IMR-90 (cell line): ENCODE measurements at regions not wholly inside any gene's neighbourhood (a gene's known extent, or its start where the extent isn't known, plus 50 kb on each side); places are given as distances from the start of the nearest gene placed in this dataset.

Experiments
- ATAC-seq: fragments of 200-7000 bp; cut with Tn5 transposase; 2 replicates; pipeline ENCODE4 v1.9.1; 2020; ENCODE audit warnings: low read depth, mild to moderate bottlenecking, moderate library complexity
- BruUV-seq: library from RNA; stranded (reverse); fragments of 400-500 nt; replicated peaks from 2 replicates; lab custom pipeline; 2021; lab: Mats Ljungman, UMichigan
- CTCF ChIA-PET: fragments of 300-600 bp; formaldehyde crosslinking; extraction: SDS; loops from one replicate; lab custom pipeline; 2021; ENCODE audit warnings: antibody characterized with exemption; lab: Yijun Ruan, JAX
- POLR2A ChIA-PET: fragments of 300-600 bp; sonication (Branson Sonifier 250); formaldehyde crosslinking; loops from one replicate; lab custom pipeline; 2022; ENCODE audit warnings: antibody characterized with exemption; ENCODE audit not compliant: unreplicated experiment; lab: Charles Lee
- DNase-seq: peaks from one replicate; pipeline ENCODE4 v3.0.0; 2013
- H2AFZ ChIP-seq: replicated peaks from 2 replicates; pipeline ENCODE3; 2013; ENCODE audit warnings: low read length, mild to moderate bottlenecking; ENCODE audit not compliant: poor library complexity
- H2AK5ac ChIP-seq: 2 replicates; pipeline ENCODE4 v1.6.1; 2013; ENCODE audit warnings: low read depth, low read length, inconsistent platforms
- H2AK9ac ChIP-seq: replicated peaks from 2 replicates; pipeline ENCODE3; 2013; ENCODE audit warnings: mild to moderate bottlenecking, low read depth, low read length, moderate library complexity; ENCODE audit not compliant: poor library complexity
- H2BK120ac ChIP-seq: 2 replicates; pipeline ENCODE4 v1.6.1; 2013; ENCODE audit warnings: low read depth, low read length, inconsistent platforms
- H2BK15ac ChIP-seq: 3 replicates; pipeline ENCODE4 v1.6.1; 2013; ENCODE audit warnings: low read depth, low read length, inconsistent platforms
- H2BK20ac ChIP-seq: 2 replicates; pipeline ENCODE4 v1.6.1; 2013; ENCODE audit warnings: low read depth, mild to moderate bottlenecking, inconsistent platforms, low read length, moderate library complexity
- H2BK5ac ChIP-seq: 2 replicates; pipeline ENCODE4 v1.6.1; 2013; ENCODE audit warnings: mild to moderate bottlenecking, low read depth, low read length, inconsistent platforms; ENCODE audit not compliant: poor library complexity, severe bottlenecking
- H3K14ac ChIP-seq: replicated peaks from 2 replicates; pipeline ENCODE4 v1.6.1; 2013; ENCODE audit warnings: low read depth, low read length, inconsistent platforms
- H3K18ac ChIP-seq: 2 replicates; pipeline ENCODE4 v1.6.1; 2013; ENCODE audit warnings: low read depth, low read length, control low read depth
- H3K23ac ChIP-seq: 2 replicates; pipeline ENCODE4 v1.6.1; 2013; ENCODE audit warnings: low read depth, low read length, inconsistent platforms
- H3K27ac ChIP-seq: 2 replicates; pipeline ENCODE4 v1.5.1; 2013; ENCODE audit warnings: mild to moderate bottlenecking, control low read depth, low read length; ENCODE audit not compliant: insufficient read depth
- H3K27me3 ChIP-seq: 2 replicates; pipeline ENCODE4 v1.6.1; 2013; ENCODE audit warnings: low read length; ENCODE audit not compliant: control insufficient read depth, insufficient read depth
- H3K36me3 ChIP-seq: 2 replicates; pipeline ENCODE4 v1.6.1; 2013; ENCODE audit warnings: low read length, mixed read lengths; ENCODE audit not compliant: control insufficient read depth, insufficient read depth
- H3K4ac ChIP-seq: 2 replicates; pipeline ENCODE4 v1.6.1; 2013; ENCODE audit warnings: low read depth, low read length, inconsistent platforms
- H3K4me1 ChIP-seq: 2 replicates; pipeline ENCODE4 v1.6.1; 2013; ENCODE audit warnings: low read length, mixed read lengths; ENCODE audit not compliant: control insufficient read depth, insufficient read depth
- H3K4me2 ChIP-seq: 2 replicates; pipeline ENCODE4 v1.6.1; 2013; ENCODE audit warnings: low read depth, mild to moderate bottlenecking, control low read depth, low read length, moderate library complexity
- H3K4me3 ChIP-seq: 2 replicates; pipeline ENCODE4 v1.5.1; 2013; ENCODE audit warnings: low read depth, mild to moderate bottlenecking, control low read depth, low read length, moderate library complexity; ENCODE audit not compliant: insufficient read depth
- H3K56ac ChIP-seq: 2 replicates; pipeline ENCODE4 v1.6.1; 2013; ENCODE audit warnings: low read length, inconsistent platforms; ENCODE audit not compliant: insufficient read depth; ENCODE audit errors: extremely low read depth
- H3K79me1 ChIP-seq, 2 experiments: 2 replicates each; pipeline ENCODE4 v1.6.1; 2013; ENCODE audit warnings: low read length in 2 of 2, inconsistent platforms in 1 of 2, low read depth in 1 of 2
- H3K9ac ChIP-seq: 2 replicates; pipeline ENCODE4 v1.6.1; 2013; ENCODE audit warnings: low read depth, low read length, control low read depth
- H3K9me1 ChIP-seq: 2 replicates; pipeline ENCODE4 v1.6.1; 2013; ENCODE audit warnings: low read length, inconsistent platforms; ENCODE audit not compliant: insufficient read depth
- H3K9me3 ChIP-seq: 2 replicates; pipeline ENCODE4 v1.6.1; 2013; ENCODE audit warnings: low read length; ENCODE audit not compliant: control insufficient read depth, insufficient read depth
- H4K20me1 ChIP-seq: 2 replicates; pipeline ENCODE4 v1.6.1; 2013; ENCODE audit warnings: low read length, inconsistent platforms; ENCODE audit not compliant: insufficient read depth
- H4K5ac ChIP-seq: 2 replicates; pipeline ENCODE4 v1.6.1; 2013; ENCODE audit warnings: mild to moderate bottlenecking, low read depth, low read length, control low read depth
- H4K8ac ChIP-seq, 2 experiments: 2 replicates each; pipeline ENCODE4 v1.6.1; 2013; ENCODE audit warnings: low read depth in 2 of 2, low read length in 2 of 2, control low read depth in 1 of 2, inconsistent platforms in 1 of 2
- H4K91ac ChIP-seq: 2 replicates; pipeline ENCODE4 v1.6.1; 2013; ENCODE audit warnings: low read depth, low read length, inconsistent platforms; ENCODE audit not compliant: insufficient read depth
- BHLHE40 ChIP-seq: fragments of 150-350 bp; IDR thresholded peaks from 2 replicates; pipeline ENCODE4 v1.6.1; 2016; ENCODE audit warnings: mild to moderate bottlenecking, low read depth, low read length
- CEBPB ChIP-seq: IDR thresholded peaks from 2 replicates; pipeline ENCODE4 v1.6.1; 2012; ENCODE audit warnings: low read depth, low read length, improper control_type of control experiment
- CHD1 ChIP-seq: IDR thresholded peaks from 2 replicates; pipeline ENCODE4 v1.6.1; 2012; ENCODE audit warnings: low read depth, low read length, improper control_type of control experiment
- FOS ChIP-seq: fragments of 150-350 bp; IDR thresholded peaks from 2 replicates; pipeline ENCODE4 v1.6.1; 2016; ENCODE audit warnings: low read depth, low read length
- MAFK ChIP-seq: IDR thresholded peaks from 2 replicates; pipeline ENCODE4 v1.6.1; 2012; ENCODE audit warnings: low read depth, low read length, improper control_type of control experiment
- MAZ ChIP-seq: IDR thresholded peaks from 2 replicates; pipeline ENCODE4 v1.6.1; 2012; ENCODE audit warnings: low read depth, mild to moderate bottlenecking, low read length, improper control_type of control experiment, moderate library complexity, borderline replicate concordance
- MXI1 ChIP-seq: IDR thresholded peaks from 2 replicates; pipeline ENCODE4 v1.6.1; 2012; ENCODE audit warnings: low read depth, mild to moderate bottlenecking, low read length, moderate library complexity, borderline replicate concordance
- NFE2L2 ChIP-seq: fragments of 150-350 bp; IDR thresholded peaks from 2 replicates; pipeline ENCODE4 v1.6.1; 2016; ENCODE audit warnings: low read depth, mild to moderate bottlenecking, low read length
- POLR2A ChIP-seq: IDR thresholded peaks from 2 replicates; pipeline ENCODE4 v1.6.1; 2012; ENCODE audit warnings: mild to moderate bottlenecking, low read depth, low read length
- RAD21 ChIP-seq: IDR thresholded peaks from 2 replicates; pipeline ENCODE4 v1.6.1; 2012; ENCODE audit warnings: low read length, improper control_type of control experiment
- RCOR1 ChIP-seq: IDR thresholded peaks from 2 replicates; pipeline ENCODE4 v1.6.1; 2012; ENCODE audit warnings: mild to moderate bottlenecking, low read length, improper control_type of control experiment; ENCODE audit not compliant: insufficient replicate concordance
- RFX5 ChIP-seq: IDR thresholded peaks from 2 replicates; pipeline ENCODE4 v1.8.0; 2012; ENCODE audit warnings: low read depth, mild to moderate bottlenecking, low read length, moderate library complexity
- SMC3 ChIP-seq: fragments of 150-350 bp; IDR thresholded peaks from 2 replicates; pipeline ENCODE4 v1.6.1; 2016; ENCODE audit warnings: low read depth, mild to moderate bottlenecking, antibody characterized with exemption, low read length, moderate library complexity
- WGBS, 2 experiments: methylation state at CpG; one replicate each; pipeline versions ENCODE4 v1.1.5 to v1.1.7; 2013; ENCODE audit warnings: missing lambda C conversion rate in 2 of 2; ENCODE audit not compliant: insufficient read length in 1 of 2; ENCODE audit errors: extremely low coverage in 2 of 2; 5-methylcytosine and 5-hydroxymethylcytosine counted together
- dilution Hi-C: fragments of 300-500 bp; cut with HindIII; formaldehyde crosslinking; loops from one replicate; pipeline ENCODE4 v1.14.3; 2018; ENCODE audit warnings: low sequenced_read_pairs; ENCODE audit not compliant: unreplicated experiment
- in situ Hi-C: fragments of 300-500 bp; cut with MboI; formaldehyde crosslinking; loops from 3 replicates; pipeline ENCODE4 v1.14.3; 2019; ENCODE audit warnings: low sequenced_read_pairs, inconsistent platforms, mixed read lengths
- intact Hi-C: fragments of 100-400 bp; cut with micrococcal nuclease; formaldehyde crosslinking; loops from 2 replicates; pipeline ENCODE4 v1.10.0; 2022
- TF ChIP-seq, protein P1 (sequence below): fragments of 150-350 bp; IDR thresholded peaks from 2 replicates; pipeline ENCODE4 v1.6.1; 2016; ENCODE audit warnings: low read depth, mild to moderate bottlenecking, low read length, moderate library complexity, borderline replicate concordance
- TF ChIP-seq, protein P2 (sequence below): conservative IDR thresholded peaks from 2 replicates; pipeline ENCODE4 v1.5.1; 2012; ENCODE audit warnings: mild to moderate bottlenecking, low read depth, low read length, improper control_type of control experiment
- TF ChIP-seq, protein P3 (sequence below): fragments of 150-350 bp; IDR thresholded peaks from 2 replicates; pipeline ENCODE4 v1.6.1; 2017; ENCODE audit warnings: mild to moderate bottlenecking, antibody characterized with exemption, low read length, low read depth

DNA sequence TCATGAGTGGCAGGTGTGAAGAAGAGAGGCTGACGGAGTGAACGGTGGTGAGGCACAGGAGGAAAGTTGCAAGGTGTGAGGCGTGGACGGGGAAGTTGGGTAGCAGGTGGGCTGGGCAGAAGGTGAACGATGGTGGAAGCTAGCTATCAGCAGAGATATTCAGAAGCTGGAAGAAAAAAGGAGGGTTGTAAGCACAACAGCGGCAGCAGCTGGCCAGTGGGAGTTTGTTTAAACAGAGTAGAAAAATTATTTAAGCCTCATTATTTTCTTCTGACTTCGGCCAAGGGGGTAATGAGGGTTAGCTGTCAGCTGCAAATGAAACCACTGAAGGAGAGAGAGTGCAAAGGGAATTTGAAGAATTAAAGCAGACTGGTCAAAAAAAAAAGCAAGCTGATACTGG, 62.1 kb upstream of the PRKAR2B start:
- in situ Hi-C loops: no loop called here
- no peak for TF ChIP-seq BHLHE40
- TF ChIP-seq, protein P1, sequence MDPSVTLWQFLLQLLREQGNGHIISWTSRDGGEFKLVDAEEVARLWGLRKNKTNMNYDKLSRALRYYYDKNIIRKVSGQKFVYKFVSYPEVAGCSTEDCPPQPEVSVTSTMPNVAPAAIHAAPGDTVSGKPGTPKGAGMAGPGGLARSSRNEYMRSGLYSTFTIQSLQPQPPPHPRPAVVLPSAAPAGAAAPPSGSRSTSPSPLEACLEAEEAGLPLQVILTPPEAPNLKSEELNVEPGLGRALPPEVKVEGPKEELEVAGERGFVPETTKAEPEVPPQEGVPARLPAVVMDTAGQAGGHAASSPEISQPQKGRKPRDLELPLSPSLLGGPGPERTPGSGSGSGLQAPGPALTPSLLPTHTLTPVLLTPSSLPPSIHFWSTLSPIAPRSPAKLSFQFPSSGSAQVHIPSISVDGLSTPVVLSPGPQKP: no peak
- TF ChIP-seq CEBPB: no peak
- no peak for TF ChIP-seq RFX5
- TF ChIP-seq NFE2L2: no peak
- TF ChIP-seq, protein P2, sequence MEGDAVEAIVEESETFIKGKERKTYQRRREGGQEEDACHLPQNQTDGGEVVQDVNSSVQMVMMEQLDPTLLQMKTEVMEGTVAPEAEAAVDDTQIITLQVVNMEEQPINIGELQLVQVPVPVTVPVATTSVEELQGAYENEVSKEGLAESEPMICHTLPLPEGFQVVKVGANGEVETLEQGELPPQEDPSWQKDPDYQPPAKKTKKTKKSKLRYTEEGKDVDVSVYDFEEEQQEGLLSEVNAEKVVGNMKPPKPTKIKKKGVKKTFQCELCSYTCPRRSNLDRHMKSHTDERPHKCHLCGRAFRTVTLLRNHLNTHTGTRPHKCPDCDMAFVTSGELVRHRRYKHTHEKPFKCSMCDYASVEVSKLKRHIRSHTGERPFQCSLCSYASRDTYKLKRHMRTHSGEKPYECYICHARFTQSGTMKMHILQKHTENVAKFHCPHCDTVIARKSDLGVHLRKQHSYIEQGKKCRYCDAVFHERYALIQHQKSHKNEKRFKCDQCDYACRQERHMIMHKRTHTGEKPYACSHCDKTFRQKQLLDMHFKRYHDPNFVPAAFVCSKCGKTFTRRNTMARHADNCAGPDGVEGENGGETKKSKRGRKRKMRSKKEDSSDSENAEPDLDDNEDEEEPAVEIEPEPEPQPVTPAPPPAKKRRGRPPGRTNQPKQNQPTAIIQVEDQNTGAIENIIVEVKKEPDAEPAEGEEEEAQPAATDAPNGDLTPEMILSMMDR: no peak
- TF ChIP-seq, protein P3, sequence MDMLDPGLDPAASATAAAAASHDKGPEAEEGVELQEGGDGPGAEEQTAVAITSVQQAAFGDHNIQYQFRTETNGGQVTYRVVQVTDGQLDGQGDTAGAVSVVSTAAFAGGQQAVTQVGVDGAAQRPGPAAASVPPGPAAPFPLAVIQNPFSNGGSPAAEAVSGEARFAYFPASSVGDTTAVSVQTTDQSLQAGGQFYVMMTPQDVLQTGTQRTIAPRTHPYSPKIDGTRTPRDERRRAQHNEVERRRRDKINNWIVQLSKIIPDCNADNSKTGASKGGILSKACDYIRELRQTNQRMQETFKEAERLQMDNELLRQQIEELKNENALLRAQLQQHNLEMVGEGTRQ: no peak
- TF ChIP-seq POLR2A: no peak
- TF ChIP-seq MXI1: no peak
- no peak for TF ChIP-seq MAZ
- no peak for TF ChIP-seq RAD21
- no peak for TF ChIP-seq CHD1
- no peak for TF ChIP-seq RCOR1
- no peak for TF ChIP-seq FOS
- TF ChIP-seq MAFK: no peak
- TF ChIP-seq SMC3: no peak
- Histone ChIP-seq H2AFZ (peak overlapping the region; percentile 46), H3K4me3 (no peak overlapping the region), H4K8ac (no peak overlapping the region), H3K4me2 (no peak overlapping the region; the same call in 1 of the 2 replicates), H3K4ac (no peak overlapping the region), H2BK15ac (no peak overlapping the region), H3K9me1 (0 out of 2 replicates have a peak, but pooled peaks cover 2% of the 10 kb centered on the region), H3K18ac (no peak overlapping the region), H3K9ac (no peak overlapping the region), H4K5ac (no peak overlapping the region), H4K20me1 (no peaks in the 10 kb centered on the region), H4K91ac (no peak overlapping the region), H2AK9ac (no peak overlapping the region), H3K9me3 (no peaks in the 10 kb centered on the region), H3K23ac (no peak overlapping the region), H3K36me3 (no peaks in the 10 kb centered on the region), H2BK20ac (no peak overlapping the region), H2AK5ac (no peak overlapping the region), H3K27me3 (no peaks in the 10 kb centered on the region; the same call in 1 of the 2 replicates), H2BK5ac (no peak overlapping the region), H3K14ac (no peak overlapping the region), H3K56ac (no peak overlapping the region), H2BK120ac (no peak overlapping the region), H3K4me1 (peaks cover 2% of the 10 kb centered on the region; the same call in 1 of the 2 replicates), H3K27ac (no peak overlapping the region), H3K79me1 (no peaks in the 10 kb centered on the region)
- WGBS, 2 experiments: 34% methylated on average over 5 of the region's 7 CpGs; no CpG with 5 or more reads in 1 of the 2 experiments
- DNase-seq (peak; percentile 7), ATAC-seq (no peak)
- ChIA-PET CTCF (interaction anchor here (0.6 kb wide), 1 partner anchor 64 kb away, joined by 3 read pairs; no protein-coding TSS in a partner anchor), POLR2A (no interaction called here)
- intact Hi-C loops: no loop called here
- BruUV-seq: no TSS peak
- dilution Hi-C loops: no loop called here
